ENCODE measurements at regions not wholly inside any gene's neighbourhood (a gene's known extent, or its start where the extent isn't known, plus 50 kb on each side); places are given as distances from the start of the nearest gene placed in this dataset.

DNA sequence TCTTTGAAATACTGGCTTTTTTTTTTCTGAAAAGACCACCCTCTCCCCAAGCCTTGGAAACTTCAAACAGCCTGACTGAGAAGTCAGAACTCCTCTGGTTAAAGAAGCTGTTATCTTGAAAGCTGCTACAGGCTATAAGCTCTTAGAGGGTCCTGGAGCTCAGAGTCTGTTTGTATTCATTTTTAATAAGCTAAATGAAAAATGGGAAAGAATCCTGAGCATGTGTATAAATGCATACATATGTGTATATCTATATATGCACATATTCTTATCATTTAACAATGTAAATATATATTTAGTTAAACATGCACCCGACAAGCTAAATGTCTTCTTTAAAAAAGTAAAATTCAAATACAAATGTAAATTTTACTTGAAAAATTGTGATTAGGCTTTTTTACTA lies 494.9 kb upstream of the POU3F2 start:
- H3K27me3 Mint-ChIP-seq (ENCODE audit: insufficient read depth, low read depth): peaks cover 2% of the 10 kb centered on the region
- H3K4me2 ChIP-seq: no peak overlapping the region
- no peak for DNase-seq (ENCODE audit: low spot score)
- H3K36me3 Mint-ChIP-seq: no peaks in the 10 kb centered on the region
- no peaks in the 10 kb centered on the region for H3F3A ChIP-seq (ENCODE audit: low read depth)
- TF ChIP-seq, protein P1, sequence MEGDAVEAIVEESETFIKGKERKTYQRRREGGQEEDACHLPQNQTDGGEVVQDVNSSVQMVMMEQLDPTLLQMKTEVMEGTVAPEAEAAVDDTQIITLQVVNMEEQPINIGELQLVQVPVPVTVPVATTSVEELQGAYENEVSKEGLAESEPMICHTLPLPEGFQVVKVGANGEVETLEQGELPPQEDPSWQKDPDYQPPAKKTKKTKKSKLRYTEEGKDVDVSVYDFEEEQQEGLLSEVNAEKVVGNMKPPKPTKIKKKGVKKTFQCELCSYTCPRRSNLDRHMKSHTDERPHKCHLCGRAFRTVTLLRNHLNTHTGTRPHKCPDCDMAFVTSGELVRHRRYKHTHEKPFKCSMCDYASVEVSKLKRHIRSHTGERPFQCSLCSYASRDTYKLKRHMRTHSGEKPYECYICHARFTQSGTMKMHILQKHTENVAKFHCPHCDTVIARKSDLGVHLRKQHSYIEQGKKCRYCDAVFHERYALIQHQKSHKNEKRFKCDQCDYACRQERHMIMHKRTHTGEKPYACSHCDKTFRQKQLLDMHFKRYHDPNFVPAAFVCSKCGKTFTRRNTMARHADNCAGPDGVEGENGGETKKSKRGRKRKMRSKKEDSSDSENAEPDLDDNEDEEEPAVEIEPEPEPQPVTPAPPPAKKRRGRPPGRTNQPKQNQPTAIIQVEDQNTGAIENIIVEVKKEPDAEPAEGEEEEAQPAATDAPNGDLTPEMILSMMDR (IDR thresholded peaks at IDR 0.05): no peak
- no peak for TF ChIP-seq EZH2phosphoT487 (IDR thresholded peaks at IDR 0.05)
- no peak for TF ChIP-seq EZH2 (IDR thresholded peaks at IDR 0.05)
- no peaks in the 10 kb centered on the region for H3K9me3 ChIP-seq (ENCODE audit: low read depth)
- no peaks in the 10 kb centered on the region for H3K79me2 ChIP-seq (ENCODE audit: low read depth)
- no peak overlapping the region for H3K9ac ChIP-seq
- H3K36me3 ChIP-seq: no peaks in the 10 kb centered on the region
- no peak overlapping the region for H3K27ac ChIP-seq
- no peak overlapping the region for H3K27ac Mint-ChIP-seq
- no peak overlapping the region for H3K4me3 ChIP-seq
- peaks cover 39% of the 10 kb centered on the region for H3K4me1 Mint-ChIP-seq
- H3K4me1 ChIP-seq: peaks cover 29% of the 10 kb centered on the region
- H2AFZ ChIP-seq (replicated peaks): no peak overlapping the region
- H3K4me3 Mint-ChIP-seq: no peak overlapping the region
- no peaks in the 10 kb centered on the region for H3K27me3 ChIP-seq
- peaks cover 5% of the 10 kb centered on the region for H3K9me3 Mint-ChIP-seq
- no peaks in the 10 kb centered on the region for H4K20me1 ChIP-seq (ENCODE audit: low read depth)

DNA sequence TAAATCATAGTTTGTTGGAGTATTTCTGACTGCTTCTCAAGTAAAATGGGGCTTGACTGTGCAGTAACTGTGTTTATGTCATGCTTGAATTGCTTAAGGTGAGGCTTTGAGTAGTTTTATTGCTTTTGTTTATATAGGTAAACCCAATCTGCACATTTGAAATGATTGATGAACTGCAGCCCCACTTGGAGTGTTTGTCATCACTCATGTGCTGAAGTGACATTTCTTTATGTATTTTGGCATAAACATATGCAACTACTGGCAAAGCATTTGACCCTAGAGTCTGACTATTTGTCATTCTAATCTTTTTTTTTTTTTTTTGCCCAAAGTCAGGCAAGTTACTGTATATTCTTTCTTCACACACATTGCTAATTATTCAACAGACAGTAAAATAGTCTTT lies 491.4 kb upstream of the POU3F2 start:
- no peak overlapping the region for H3K27ac ChIP-seq
- H3K4me2 ChIP-seq: no peak overlapping the region
- H2AFZ ChIP-seq (replicated peaks): no peak overlapping the region
- DNase-seq (ENCODE audit: low spot score): no peak
- no peaks in the 10 kb centered on the region for H3K9me3 ChIP-seq (ENCODE audit: low read depth)
- H3K79me2 ChIP-seq (ENCODE audit: low read depth): no peaks in the 10 kb centered on the region
- TF ChIP-seq, protein P1 (IDR thresholded peaks at IDR 0.05): no peak
- no peak for TF ChIP-seq EZH2phosphoT487 (IDR thresholded peaks at IDR 0.05)
- no peak for TF ChIP-seq EZH2 (IDR thresholded peaks at IDR 0.05)
- peaks cover 2% of the 10 kb centered on the region for H3K27me3 Mint-ChIP-seq (ENCODE audit: insufficient read depth, low read depth)
- peaks cover 10% of the 10 kb centered on the region for H3K4me1 ChIP-seq
- H3K4me1 Mint-ChIP-seq: peaks cover 32% of the 10 kb centered on the region
- H4K20me1 ChIP-seq (ENCODE audit: low read depth): no peaks in the 10 kb centered on the region
- no peaks in the 10 kb centered on the region for H3K36me3 Mint-ChIP-seq
- H3K4me3 ChIP-seq: no peak overlapping the region
- H3K9me3 Mint-ChIP-seq: peaks cover 2% of the 10 kb centered on the region
- no peak overlapping the region for H3K27ac Mint-ChIP-seq
- no peaks in the 10 kb centered on the region for H3K36me3 ChIP-seq
- no peaks in the 10 kb centered on the region for H3F3A ChIP-seq (ENCODE audit: low read depth)
- no peaks in the 10 kb centered on the region for H3K27me3 ChIP-seq
- H3K9ac ChIP-seq: no peak overlapping the region
- no peak overlapping the region for H3K4me3 Mint-ChIP-seq

GRCh38 chr6:98343797-98344196 lies 490.6 kb upstream of the POU3F2 start:
- Histone ChIP-seq H3K9me3 (ENCODE audit: low read depth) (no peaks in the 10 kb centered on the region), H3K4me2 (no peak overlapping the region), H3K27me3 (no peaks in the 10 kb centered on the region), H3K27ac (no peak overlapping the region), H3K4me3 (no peak overlapping the region), H2AFZ (replicated peaks) (no peak overlapping the region), H3F3A (ENCODE audit: low read depth) (no peaks in the 10 kb centered on the region), H3K4me1 (peaks cover 10% of the 10 kb centered on the region), H3K9ac (no peak overlapping the region), H3K79me2 (ENCODE audit: low read depth) (no peaks in the 10 kb centered on the region), H4K20me1 (ENCODE audit: low read depth) (no peaks in the 10 kb centered on the region), H3K36me3 (no peaks in the 10 kb centered on the region)
- H3K36me3 Mint-ChIP-seq: no peaks in the 10 kb centered on the region
- H3K4me1 Mint-ChIP-seq: peaks cover 33% of the 10 kb centered on the region
- no peak overlapping the region for H3K4me3 Mint-ChIP-seq
- H3K27me3 Mint-ChIP-seq (ENCODE audit: insufficient read depth, low read depth): no peaks in the 10 kb centered on the region
- TF ChIP-seq EZH2 (IDR thresholded peaks at IDR 0.05): no peak
- TF ChIP-seq EZH2phosphoT487 (IDR thresholded peaks at IDR 0.05): no peak
- TF ChIP-seq, protein P1 (IDR thresholded peaks at IDR 0.05): no peak
- no peak for DNase-seq (ENCODE audit: low spot score)
- H3K9me3 Mint-ChIP-seq: peaks cover 2% of the 10 kb centered on the region
- H3K27ac Mint-ChIP-seq: no peak overlapping the region

All from neural progenitor cell (in vitro differentiated cells).